ENCODE measurements at regions not wholly inside any gene's neighbourhood (a gene's known extent, or its start where the extent isn't known, plus 50 kb on each side); places are given as distances from the start of the nearest gene placed in this dataset.

- peak; percentile 80 for FAIRE-seq
Measured at GRCh38 chr1:199122085-199122484, 483.2 kb downstream of the PTPRC start.

GRCh38 chr1:199122532-199123311, 483.9 kb downstream of the PTPRC start:
- FAIRE-seq: no peak

DNA sequence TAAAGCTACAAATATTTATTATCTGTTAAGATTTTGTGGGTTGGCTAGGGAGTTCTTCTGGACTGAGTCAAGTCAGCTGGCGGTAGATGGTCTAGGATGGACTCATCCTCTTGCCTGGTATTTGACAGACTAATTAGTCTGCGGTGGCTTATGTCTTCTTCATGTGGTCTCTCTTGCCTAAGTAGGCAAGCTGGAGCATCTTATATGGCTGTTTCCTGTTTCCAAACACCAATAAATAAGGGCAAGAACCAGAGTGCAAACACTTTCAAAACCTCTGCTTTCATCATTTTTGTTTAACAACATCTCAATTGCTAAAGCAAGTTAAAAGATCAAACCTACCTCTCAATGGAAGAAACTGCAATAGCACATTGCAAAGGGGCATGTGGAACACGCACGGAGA, 484.8 kb downstream of the PTPRC start:
- FAIRE-seq: no peak

DNA sequence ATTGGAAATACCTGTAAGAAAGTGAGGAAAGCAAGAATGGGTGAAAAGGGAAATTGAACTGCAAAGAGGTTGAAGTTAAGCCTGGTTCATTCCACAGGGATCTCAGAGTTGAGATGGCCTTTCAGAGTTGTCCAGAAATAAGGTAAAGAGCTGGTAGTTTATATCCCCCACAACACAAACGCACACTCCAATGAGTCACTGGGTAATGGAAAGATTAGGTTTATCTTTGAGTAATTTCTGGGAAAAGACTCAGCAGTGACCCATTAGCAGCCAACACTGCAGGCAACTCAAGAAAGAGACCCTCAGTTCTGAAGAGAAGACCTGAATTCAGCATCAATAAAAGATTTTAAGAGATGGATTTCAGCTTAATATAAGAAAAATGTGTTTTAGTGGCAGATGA, 485.5 kb downstream of the PTPRC start:
- no peak for FAIRE-seq

GRCh38 chr1:199129247-199129646, 490.4 kb downstream of the PTPRC start:
- no peak for FAIRE-seq

- FAIRE-seq: no peak
Measured at GRCh38 chr1:199132006-199132405, 493.2 kb downstream of the PTPRC start.

DNA sequence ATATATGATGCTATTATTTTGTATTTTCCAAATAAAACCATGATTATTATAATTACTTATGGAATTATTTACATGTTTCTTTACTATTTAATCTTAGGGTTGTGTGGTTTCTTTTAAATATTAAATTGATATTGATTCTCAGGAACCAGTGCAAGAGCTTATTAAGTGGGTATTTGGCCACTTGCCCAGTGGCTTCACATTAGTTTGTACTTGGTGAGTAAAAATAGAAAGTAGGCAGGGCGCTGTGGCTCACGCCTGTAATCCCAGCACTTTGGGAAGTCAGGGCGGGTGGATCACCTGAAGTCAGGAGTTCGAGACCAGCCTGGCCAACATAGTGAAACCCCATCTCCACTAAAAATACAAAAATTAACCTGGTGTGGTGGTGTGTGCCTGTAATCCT, 497.1 kb downstream of the PTPRC start:
- peak; percentile 42 for FAIRE-seq

- FAIRE-seq: no peak
Measured at GRCh38 chr1:199138061-199138460, 499.2 kb downstream of the PTPRC start.

- no peak for FAIRE-seq
Measured at GRCh38 chr1:199149591-199149990, 510.8 kb downstream of the PTPRC start.

DNA sequence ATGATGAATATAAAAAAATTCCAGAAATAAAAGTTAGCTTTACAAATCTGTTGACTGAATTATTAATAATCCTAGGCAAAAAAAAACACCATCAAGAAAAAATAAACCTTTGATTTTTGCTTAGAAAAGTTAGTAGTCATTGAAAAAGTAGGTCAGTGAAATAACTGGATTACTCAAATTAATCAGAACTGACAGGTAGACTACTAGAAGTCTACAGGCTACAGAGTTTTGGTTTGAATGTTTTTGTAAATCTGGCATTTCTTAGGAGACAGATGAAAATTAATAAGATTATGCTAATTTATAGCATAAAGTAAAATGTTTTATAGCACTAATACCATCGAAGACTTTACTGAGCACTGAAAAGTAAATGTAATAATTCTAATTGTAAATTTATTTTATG, 511.9 kb downstream of the PTPRC start:
- FAIRE-seq: no peak

GRCh38 chr1:199151634-199152425, 513.0 kb downstream of the PTPRC start:
- FAIRE-seq: no peak

- no peak for FAIRE-seq
Measured at GRCh38 chr1:199152676-199153075, 513.8 kb downstream of the PTPRC start.

DNA sequence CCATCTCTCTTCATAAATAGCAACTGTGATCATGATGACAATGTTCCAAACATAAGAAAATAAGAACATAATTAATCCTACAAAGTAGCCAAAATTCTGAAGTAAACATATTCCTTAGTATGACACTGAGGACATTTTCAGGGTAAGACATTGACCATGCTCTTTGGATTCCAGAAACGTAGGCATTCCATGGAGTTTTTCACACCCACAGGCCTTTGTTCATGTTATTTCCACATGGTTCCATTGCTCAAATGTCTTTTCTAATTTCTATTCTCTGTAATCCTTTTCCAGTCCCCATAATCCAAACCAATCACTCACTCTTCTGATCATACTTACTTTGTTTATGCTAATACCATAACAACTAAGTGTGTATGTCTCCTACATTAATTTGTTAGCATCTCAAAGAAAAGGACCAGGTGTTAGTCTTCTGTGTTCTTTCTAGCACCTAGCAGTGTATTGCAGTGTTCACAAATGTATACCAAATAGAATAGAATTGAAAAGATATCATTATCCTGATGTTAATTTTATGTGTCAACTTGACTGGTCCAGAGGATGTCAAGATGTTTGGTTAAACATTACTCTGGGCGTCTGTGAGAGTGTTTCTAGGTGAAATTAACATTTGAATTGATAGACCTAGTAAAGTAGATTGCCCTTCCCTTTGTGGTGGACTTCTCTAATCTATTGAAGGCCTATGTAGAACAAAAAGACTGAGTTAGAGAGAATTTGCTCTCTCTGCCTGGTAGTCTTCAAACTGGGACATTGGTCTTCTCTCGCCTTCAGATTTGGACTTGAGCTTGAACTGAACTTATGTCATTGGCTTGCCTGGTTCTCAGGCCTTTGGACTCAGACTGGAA, 516.6 kb downstream of the PTPRC start:
- FAIRE-seq: no peak

- FAIRE-seq: no peak
Measured at GRCh38 chr1:199157494-199157893, 518.7 kb downstream of the PTPRC start.

- FAIRE-seq: no peak
Measured at GRCh38 chr1:199160521-199161318, 521.9 kb downstream of the PTPRC start.

- FAIRE-seq: no peak
Measured at GRCh38 chr1:199161319-199161680, 522.5 kb downstream of the PTPRC start.

GRCh38 chr1:199161766-199162303, 523.0 kb downstream of the PTPRC start:
- FAIRE-seq: no peak

- FAIRE-seq: no peak
Measured at GRCh38 chr1:199163267-199163666, 524.4 kb downstream of the PTPRC start.

- no peak for FAIRE-seq
Measured at GRCh38 chr1:199163670-199164069, 524.8 kb downstream of the PTPRC start.

- FAIRE-seq: no peak
Measured at GRCh38 chr1:199167460-199167859, 528.6 kb downstream of the PTPRC start.

- no peak for FAIRE-seq
Measured at GRCh38 chr1:199168888-199169585, 530.2 kb downstream of the PTPRC start.

DNA sequence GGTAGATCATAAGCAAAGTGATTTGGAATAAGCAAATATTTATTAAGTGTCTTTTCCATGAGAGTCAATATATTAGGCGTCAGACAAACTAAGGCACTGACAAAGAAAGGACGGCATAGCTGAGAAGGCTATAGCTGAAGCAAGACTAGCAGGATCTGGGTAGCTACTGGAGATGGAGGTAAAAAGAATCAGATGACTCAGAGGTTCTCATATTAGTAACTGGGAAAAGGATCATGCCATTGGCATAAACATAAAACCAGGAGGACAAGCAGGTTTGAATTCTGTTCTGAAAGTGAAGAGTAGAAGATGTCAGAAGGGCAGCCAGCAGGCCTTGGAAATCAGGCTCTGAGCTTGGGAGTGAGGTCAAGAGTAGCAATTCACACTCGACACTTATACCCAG, 531.9 kb downstream of the PTPRC start:
- FAIRE-seq: no peak
